SK-N-SH (cell line): ENCODE measurements at regions not wholly inside any gene's neighbourhood (a gene's known extent, or its start where the extent isn't known, plus 50 kb on each side); places are given as distances from the start of the nearest gene placed in this dataset.

ENCODE experiments used
- CHD2 ChIP-seq: fragments of 150-350 bp; IDR thresholded peaks from 2 replicates; pipeline ENCODE4 v1.6.1; 2018; ENCODE audit warnings: low read length; ENCODE audit not compliant: partially characterized antibody
- CTCF ChIP-seq: fragments of 200-600 bp; sonication (generic); IDR thresholded peaks from 2 replicates; pipeline ENCODE4 v1.6.1; 2017; ENCODE audit warnings: antibody characterized with exemption, mild to moderate bottlenecking, moderate library complexity
- FOXM1 ChIP-seq: IDR thresholded peaks from 2 replicates; pipeline ENCODE4 v1.4.0; 2012; ENCODE audit warnings: low read depth, mild to moderate bottlenecking
- GABPA ChIP-seq: IDR thresholded peaks from 2 replicates; pipeline ENCODE4 v1.4.0; 2012; ENCODE audit warnings: low read depth, mild to moderate bottlenecking
- MEF2A ChIP-seq: IDR thresholded peaks from 2 replicates; pipeline ENCODE4 v1.4.0; 2012; ENCODE audit warnings: low read depth, borderline replicate concordance
- POLR2AphosphoS5 ChIP-seq: IDR thresholded peaks from 2 replicates; pipeline ENCODE4 v1.6.1; 2012; ENCODE audit warnings: low read depth, low read length
- SMC3 ChIP-seq: IDR thresholded peaks from 2 replicates; pipeline ENCODE4 v1.6.1; 2012; ENCODE audit warnings: low read depth, low read length, improper control_type of control experiment
- TAF1 ChIP-seq: IDR thresholded peaks from 2 replicates; pipeline ENCODE4 v1.6.1; 2012; ENCODE audit warnings: low read depth, mild to moderate bottlenecking, low read length, moderate library complexity, borderline replicate concordance
- YY1 ChIP-seq: IDR thresholded peaks from 2 replicates; pipeline ENCODE4 v1.4.0; 2012; ENCODE audit warnings: low read depth, mild to moderate bottlenecking
- TF ChIP-seq, protein P1 (sequence below): fragments of 150-350 bp; IDR thresholded peaks from 2 replicates; pipeline ENCODE4 v1.6.1; 2017; ENCODE audit warnings: antibody characterized with exemption, low read length, low read depth, borderline replicate concordance
- TF ChIP-seq, protein P2 (sequence below): IDR thresholded peaks from 2 replicates; pipeline ENCODE4 v1.4.0; 2012; ENCODE audit warnings: low read depth, borderline replicate concordance

DNA sequence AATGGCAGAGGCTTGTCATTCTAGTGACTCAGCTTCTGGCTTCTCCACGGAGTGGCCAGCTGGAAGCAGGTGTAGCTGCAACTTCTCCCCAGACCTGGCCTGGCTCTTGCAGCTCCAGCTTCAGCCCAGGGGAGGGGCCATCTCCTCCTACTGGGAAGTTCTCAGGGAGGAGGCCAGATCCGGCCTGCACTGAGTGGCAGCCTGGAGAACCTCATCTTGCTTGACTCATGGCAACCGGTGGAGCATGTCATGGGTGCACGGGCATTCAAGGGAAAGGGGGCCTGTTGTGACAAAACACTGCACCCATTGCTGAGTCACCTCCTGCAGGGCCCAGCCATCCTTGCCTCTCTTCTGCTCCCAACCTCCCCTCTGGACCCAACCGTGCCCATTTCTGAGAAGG, 273.9 kb upstream of the MAF start:
- no peak for TF ChIP-seq YY1
- TF ChIP-seq FOXM1: no peak
- no peak for TF ChIP-seq POLR2AphosphoS5
- no peak for TF ChIP-seq GABPA
- no peak for TF ChIP-seq SMC3
- TF ChIP-seq, protein P1, sequence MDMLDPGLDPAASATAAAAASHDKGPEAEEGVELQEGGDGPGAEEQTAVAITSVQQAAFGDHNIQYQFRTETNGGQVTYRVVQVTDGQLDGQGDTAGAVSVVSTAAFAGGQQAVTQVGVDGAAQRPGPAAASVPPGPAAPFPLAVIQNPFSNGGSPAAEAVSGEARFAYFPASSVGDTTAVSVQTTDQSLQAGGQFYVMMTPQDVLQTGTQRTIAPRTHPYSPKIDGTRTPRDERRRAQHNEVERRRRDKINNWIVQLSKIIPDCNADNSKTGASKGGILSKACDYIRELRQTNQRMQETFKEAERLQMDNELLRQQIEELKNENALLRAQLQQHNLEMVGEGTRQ: no peak
- no peak for TF ChIP-seq CHD2
- no peak for TF ChIP-seq TAF1
- TF ChIP-seq CTCF: no peak
- no peak for TF ChIP-seq MEF2A
- TF ChIP-seq, protein P2, sequence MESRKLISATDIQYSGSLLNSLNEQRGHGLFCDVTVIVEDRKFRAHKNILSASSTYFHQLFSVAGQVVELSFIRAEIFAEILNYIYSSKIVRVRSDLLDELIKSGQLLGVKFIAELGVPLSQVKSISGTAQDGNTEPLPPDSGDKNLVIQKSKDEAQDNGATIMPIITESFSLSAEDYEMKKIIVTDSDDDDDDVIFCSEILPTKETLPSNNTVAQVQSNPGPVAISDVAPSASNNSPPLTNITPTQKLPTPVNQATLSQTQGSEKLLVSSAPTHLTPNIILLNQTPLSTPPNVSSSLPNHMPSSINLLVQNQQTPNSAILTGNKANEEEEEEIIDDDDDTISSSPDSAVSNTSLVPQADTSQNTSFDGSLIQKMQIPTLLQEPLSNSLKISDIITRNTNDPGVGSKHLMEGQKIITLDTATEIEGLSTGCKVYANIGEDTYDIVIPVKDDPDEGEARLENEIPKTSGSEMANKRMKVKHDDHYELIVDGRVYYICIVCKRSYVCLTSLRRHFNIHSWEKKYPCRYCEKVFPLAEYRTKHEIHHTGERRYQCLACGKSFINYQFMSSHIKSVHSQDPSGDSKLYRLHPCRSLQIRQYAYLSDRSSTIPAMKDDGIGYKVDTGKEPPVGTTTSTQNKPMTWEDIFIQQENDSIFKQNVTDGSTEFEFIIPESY: no peak
